HepG2 (cell line): ENCODE measurements at regions not wholly inside any gene's neighbourhood (a gene's known extent, or its start where the extent isn't known, plus 50 kb on each side); places are given as distances from the start of the nearest gene placed in this dataset.

Source experiments
- ATAC-seq: fragments of 200-7000 bp; cut with Tn5 transposase; 3 replicates; pipeline ENCODE4 v1.9.1; 2020; ENCODE audit warnings: mild to moderate bottlenecking, moderate library complexity
- BruUV-seq: library from RNA; stranded (reverse); fragments of 400-500 nt; replicated peaks from 2 replicates; lab custom pipeline; 2021; lab: Mats Ljungman, UMichigan
- CTCF ChIA-PET: fragments of 300-600 bp; formaldehyde crosslinking; extraction: SDS; loops from one replicate; lab custom pipeline; 2021; ENCODE audit warnings: low total read pairs, inconsistent platforms, low intra/inter-chr PET ratio; lab: Yijun Ruan, JAX
- POLR2A ChIA-PET: fragments of 350-600 bp; sonication (Branson Sonifier 250); formaldehyde crosslinking; loops from one replicate; lab custom pipeline; 2020; ENCODE audit warnings: antibody characterized with exemption, inconsistent platforms; lab: Yijun Ruan, JAX
- DNase-seq: peaks from one replicate; pipeline ENCODE4 v3.0.0-alpha.2; 2015; ENCODE audit warnings: low spot score
- FAIRE-seq: peaks from 3 replicates; lab custom pipeline; 2011; peaks lifted over from hg19 to GRCh38; lab: Jason Lieb, UNC
- H2AFZ ChIP-seq: one replicate; pipeline ENCODE4 v1.6.1; 2011; ENCODE audit warnings: low read length, inconsistent platforms
- H3K27ac ChIP-seq: fragments of 300-600 bp; 3 replicates; pipeline ENCODE4 v1.8.0; 2011; ENCODE audit warnings: mixed run types, mild to moderate bottlenecking, mixed read lengths, low read length, inconsistent platforms; ENCODE audit not compliant: insufficient read depth; ENCODE audit errors: extremely low read length
- H3K27me3 ChIP-seq, 2 experiments: fragments of 200-600 bp in 1 of 2; 2 replicates in 1 of 2; 3 replicates in 1 of 2; pipeline versions ENCODE4 v1.6.0 to v1.8.0; 2011; ENCODE audit warnings: low read length in 2 of 2, mild to moderate bottlenecking in 2 of 2, moderate library complexity in 2 of 2, inconsistent platforms in 1 of 2; ENCODE audit not compliant: insufficient read depth in 2 of 2, control insufficient read depth in 1 of 2
- H3K36me3 ChIP-seq, 2 experiments: fragments of 200-600 bp in 1 of 2; replicated peaks in 1 of 2; 2 replicates in 1 of 2; 3 replicates in 1 of 2; pipeline versions ENCODE4 v1.5.1 to v1.8.0; 2011; ENCODE audit warnings: low read length in 2 of 2, inconsistent platforms in 1 of 2; ENCODE audit not compliant: insufficient read depth in 2 of 2, control insufficient read depth in 1 of 2
- H3K4me1 ChIP-seq: 2 replicates; pipeline ENCODE4 v1.5.1; 2012; ENCODE audit warnings: low read length, inconsistent platforms; ENCODE audit not compliant: insufficient read depth
- H3K4me2 ChIP-seq: 2 replicates; pipeline ENCODE4 v1.6.0; 2011; ENCODE audit warnings: low read depth, low read length, inconsistent platforms
- H3K4me3 ChIP-seq, 3 experiments: fragments of 200-600 bp in 1 of 3; sonication (generic), shearing (Covaris generic) in 1 of 3; replicated peaks in 1 of 3; 2 replicates each; pipeline ENCODE4 v1.5.1; 2011 to 2016; ENCODE audit warnings: low read length in 3 of 3, inconsistent platforms in 2 of 3, low read depth in 2 of 3, mild to moderate bottlenecking in 2 of 3, control low read depth in 1 of 3, mixed read lengths in 1 of 3; ENCODE audit not compliant: insufficient read depth in 1 of 3
- H3K79me2 ChIP-seq: one replicate; pipeline ENCODE4 v1.6.1; 2011; ENCODE audit warnings: low read length, inconsistent platforms; ENCODE audit not compliant: insufficient read depth
- H3K9ac ChIP-seq: 2 replicates; pipeline ENCODE4 v1.6.0; 2011; ENCODE audit warnings: mild to moderate bottlenecking, low read depth, low read length, inconsistent platforms; ENCODE audit not compliant: insufficient read depth
- H3K9me3 ChIP-seq: 2 replicates; pipeline ENCODE4 v1.5.1; 2012; ENCODE audit warnings: mild to moderate bottlenecking, low read length
- H4K20me1 ChIP-seq: 2 replicates; pipeline ENCODE4 v1.6.0; 2011; ENCODE audit warnings: inconsistent platforms, mild to moderate bottlenecking, low read length, moderate library complexity; ENCODE audit not compliant: insufficient read depth
- IRX3 ChIP-seq: sonication (generic); formaldehyde crosslinking; IDR thresholded peaks from 2 replicates; pipeline ENCODE4 v1.8.1; 2023; ENCODE audit warnings: mild to moderate bottlenecking, low read depth, missing genetic modification reagents, borderline replicate concordance
- NR3C1 ChIP-seq: sonication (generic); formaldehyde crosslinking; IDR thresholded peaks from 2 replicates; pipeline ENCODE4 v1.4.0; 2020; ENCODE audit warnings: missing genetic modification reagents
- WGBS: methylation state at CpG from one replicate; pipeline ENCODE4 v1.1.6; 2017; ENCODE audit warnings: low lambda C conversion rate; 5-methylcytosine and 5-hydroxymethylcytosine counted together
- in situ Hi-C: cut with HindIII; loops from 2 replicates; pipeline ENCODE4 v1.10.0; 2017; ENCODE audit warnings: low pct_unique_long_range_greater_than_20kb; ENCODE audit not compliant: extremely low pct_ligation_motif_present
- intact Hi-C: fragments of 100-400 bp; cut with micrococcal nuclease; formaldehyde crosslinking; loops from one replicate; pipeline ENCODE4 v1.10.0; 2022; ENCODE audit not compliant: unreplicated experiment
- TF ChIP-seq, protein P1 (sequence below): sonication (generic); formaldehyde crosslinking; IDR thresholded peaks from 2 replicates; pipeline ENCODE4 v1.4.0; 2020; ENCODE audit warnings: missing genetic modification reagents, low read depth, mild to moderate bottlenecking, borderline replicate concordance
- TF ChIP-seq, protein P2 (sequence below), 2 experiments: sonication (generic) in 1 of 2; formaldehyde crosslinking in 1 of 2; IDR thresholded peaks; 2 replicates each; pipeline versions ENCODE4 v1.5.1 to v1.6.1; 2011 to 2020; ENCODE audit warnings: borderline replicate concordance in 1 of 2, low read depth in 1 of 2, low read length in 1 of 2, mild to moderate bottlenecking in 1 of 2, missing genetic modification reagents in 1 of 2, moderate library complexity in 1 of 2
- TF ChIP-seq, protein P3 (sequence below): sonication (generic); formaldehyde crosslinking; conservative IDR thresholded peaks from 2 replicates; pipeline ENCODE4 v1.4.0; 2020; ENCODE audit warnings: missing genetic modification reagents

GRCh38 chr7:9328296-9328695, 894.9 kb downstream of the NXPH1 start:
- Histone ChIP-seq H3K27ac (no peak overlapping the region), H3K9me3 (peaks cover 62% of the 10 kb centered on the region), H3K4me1 (no peaks in the 10 kb centered on the region), H3K4me3 (no peak overlapping the region), H4K20me1 (no peaks in the 10 kb centered on the region), H3K4me2 (no peak overlapping the region), H3K27me3 (no peaks in the 10 kb centered on the region), H3K9ac (no peak overlapping the region), H3K36me3 (no peaks in the 10 kb centered on the region), H3K79me2 (no peaks in the 10 kb centered on the region), H2AFZ (no peak overlapping the region)
- DNase-seq (no peak), FAIRE-seq (no peak), ATAC-seq (no peak)
- WGBS = 0% methylated on average over 2 of the region's 2 CpGs
- ChIA-PET CTCF (no interaction called here), POLR2A (no interaction called here)
- no TSS peak for BruUV-seq
- TF ChIP-seq, protein P1, sequence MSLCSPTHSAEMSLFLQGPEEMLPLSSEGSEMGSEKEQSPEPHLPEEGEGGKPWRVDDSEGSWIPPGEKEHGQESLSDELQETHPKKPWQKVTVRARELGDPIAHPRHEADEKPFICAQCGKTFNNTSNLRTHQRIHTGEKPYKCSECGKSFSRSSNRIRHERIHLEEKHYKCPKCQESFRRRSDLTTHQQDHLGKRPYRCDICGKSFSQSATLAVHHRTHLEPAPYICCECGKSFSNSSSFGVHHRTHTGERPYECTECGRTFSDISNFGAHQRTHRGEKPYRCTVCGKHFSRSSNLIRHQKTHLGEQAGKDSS (CRISPR knock-in tag) = no peak
- TF ChIP-seq NR3C1 (CRISPR knock-in tag) (no peak), IRX3 (CRISPR knock-in tag) (no peak)
- TF ChIP-seq, protein P2, sequence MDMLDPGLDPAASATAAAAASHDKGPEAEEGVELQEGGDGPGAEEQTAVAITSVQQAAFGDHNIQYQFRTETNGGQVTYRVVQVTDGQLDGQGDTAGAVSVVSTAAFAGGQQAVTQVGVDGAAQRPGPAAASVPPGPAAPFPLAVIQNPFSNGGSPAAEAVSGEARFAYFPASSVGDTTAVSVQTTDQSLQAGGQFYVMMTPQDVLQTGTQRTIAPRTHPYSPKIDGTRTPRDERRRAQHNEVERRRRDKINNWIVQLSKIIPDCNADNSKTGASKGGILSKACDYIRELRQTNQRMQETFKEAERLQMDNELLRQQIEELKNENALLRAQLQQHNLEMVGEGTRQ (IDR thresholded peaks at IDR 0.05; ENCODE audit: low read depth, low read length) = no peak
- TF ChIP-seq, protein P2 (CRISPR knock-in tag; IDR thresholded peaks at IDR 0.05; ENCODE audit: borderline replicate concordance) = no peak
- TF ChIP-seq, protein P3, sequence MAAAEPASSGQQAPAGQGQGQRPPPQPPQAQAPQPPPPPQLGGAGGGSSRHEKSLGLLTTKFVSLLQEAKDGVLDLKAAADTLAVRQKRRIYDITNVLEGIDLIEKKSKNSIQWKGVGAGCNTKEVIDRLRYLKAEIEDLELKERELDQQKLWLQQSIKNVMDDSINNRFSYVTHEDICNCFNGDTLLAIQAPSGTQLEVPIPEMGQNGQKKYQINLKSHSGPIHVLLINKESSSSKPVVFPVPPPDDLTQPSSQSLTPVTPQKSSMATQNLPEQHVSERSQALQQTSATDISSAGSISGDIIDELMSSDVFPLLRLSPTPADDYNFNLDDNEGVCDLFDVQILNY = no peak
- in situ Hi-C loops (no loop called here), intact Hi-C loops (no loop called here)
